HepG2 (cell line): ENCODE measurements at regions not wholly inside any gene's neighbourhood (a gene's known extent, or its start where the extent isn't known, plus 50 kb on each side); places are given as distances from the start of the nearest gene placed in this dataset.

Experiments
- ATAC-seq: fragments of 200-7000 bp; cut with Tn5 transposase; 3 replicates; pipeline ENCODE4 v1.9.1; 2020; ENCODE audit warnings: mild to moderate bottlenecking, moderate library complexity
- BruUV-seq: library from RNA; stranded (reverse); fragments of 400-500 nt; replicated peaks from 2 replicates; lab custom pipeline; 2021; lab: Mats Ljungman, UMichigan
- CTCF ChIA-PET: fragments of 300-600 bp; formaldehyde crosslinking; extraction: SDS; loops from one replicate; lab custom pipeline; 2021; ENCODE audit warnings: low total read pairs, inconsistent platforms, low intra/inter-chr PET ratio; lab: Yijun Ruan, JAX
- POLR2A ChIA-PET: fragments of 350-600 bp; sonication (Branson Sonifier 250); formaldehyde crosslinking; loops from one replicate; lab custom pipeline; 2020; ENCODE audit warnings: antibody characterized with exemption, inconsistent platforms; lab: Yijun Ruan, JAX
- DNase-seq: peaks from one replicate; pipeline ENCODE4 v3.0.0-alpha.2; 2015; ENCODE audit warnings: low spot score
- FAIRE-seq: peaks from 3 replicates; lab custom pipeline; 2011; peaks lifted over from hg19 to GRCh38; lab: Jason Lieb, UNC
- H2AFZ ChIP-seq: one replicate; pipeline ENCODE4 v1.6.1; 2011; ENCODE audit warnings: low read length, inconsistent platforms
- H3K27ac ChIP-seq: fragments of 300-600 bp; 3 replicates; pipeline ENCODE4 v1.8.0; 2011; ENCODE audit warnings: mixed run types, mild to moderate bottlenecking, mixed read lengths, low read length, inconsistent platforms; ENCODE audit not compliant: insufficient read depth; ENCODE audit errors: extremely low read length
- H3K27me3 ChIP-seq, 2 experiments: fragments of 200-600 bp in 1 of 2; 2 replicates in 1 of 2; 3 replicates in 1 of 2; pipeline versions ENCODE4 v1.6.0 to v1.8.0; 2011; ENCODE audit warnings: low read length in 2 of 2, mild to moderate bottlenecking in 2 of 2, moderate library complexity in 2 of 2, inconsistent platforms in 1 of 2; ENCODE audit not compliant: insufficient read depth in 2 of 2, control insufficient read depth in 1 of 2
- H3K36me3 ChIP-seq, 2 experiments: fragments of 200-600 bp in 1 of 2; replicated peaks in 1 of 2; 2 replicates in 1 of 2; 3 replicates in 1 of 2; pipeline versions ENCODE4 v1.5.1 to v1.8.0; 2011; ENCODE audit warnings: low read length in 2 of 2, inconsistent platforms in 1 of 2; ENCODE audit not compliant: insufficient read depth in 2 of 2, control insufficient read depth in 1 of 2
- H3K4me1 ChIP-seq: 2 replicates; pipeline ENCODE4 v1.5.1; 2012; ENCODE audit warnings: low read length, inconsistent platforms; ENCODE audit not compliant: insufficient read depth
- H3K4me2 ChIP-seq: 2 replicates; pipeline ENCODE4 v1.6.0; 2011; ENCODE audit warnings: low read depth, low read length, inconsistent platforms
- H3K4me3 ChIP-seq, 3 experiments: fragments of 200-600 bp in 1 of 3; sonication (generic), shearing (Covaris generic) in 1 of 3; replicated peaks in 1 of 3; 2 replicates each; pipeline ENCODE4 v1.5.1; 2011 to 2016; ENCODE audit warnings: low read length in 3 of 3, inconsistent platforms in 2 of 3, low read depth in 2 of 3, mild to moderate bottlenecking in 2 of 3, control low read depth in 1 of 3, mixed read lengths in 1 of 3; ENCODE audit not compliant: insufficient read depth in 1 of 3
- H3K79me2 ChIP-seq: one replicate; pipeline ENCODE4 v1.6.1; 2011; ENCODE audit warnings: low read length, inconsistent platforms; ENCODE audit not compliant: insufficient read depth
- H3K9ac ChIP-seq: 2 replicates; pipeline ENCODE4 v1.6.0; 2011; ENCODE audit warnings: mild to moderate bottlenecking, low read depth, low read length, inconsistent platforms; ENCODE audit not compliant: insufficient read depth
- H3K9me3 ChIP-seq: 2 replicates; pipeline ENCODE4 v1.5.1; 2012; ENCODE audit warnings: mild to moderate bottlenecking, low read length
- H4K20me1 ChIP-seq: 2 replicates; pipeline ENCODE4 v1.6.0; 2011; ENCODE audit warnings: inconsistent platforms, mild to moderate bottlenecking, low read length, moderate library complexity; ENCODE audit not compliant: insufficient read depth
- BCL3 ChIP-seq: sonication (generic); formaldehyde crosslinking; IDR thresholded peaks from 2 replicates; pipeline ENCODE4 v1.5.1; 2020; ENCODE audit warnings: mild to moderate bottlenecking, missing genetic modification reagents, moderate library complexity
- CBFB ChIP-seq: sonication (generic); formaldehyde crosslinking; IDR thresholded peaks from 2 replicates; pipeline ENCODE4 v1.4.0; 2020; ENCODE audit warnings: missing genetic modification reagents
- CBX1 ChIP-seq: IDR thresholded peaks from one replicate; pipeline ENCODE4 v1.6.1; 2016; ENCODE audit warnings: antibody characterized with exemption, low read depth
- CC2D1A ChIP-seq: sonication (generic); formaldehyde crosslinking; IDR thresholded peaks from 2 replicates; pipeline ENCODE4 v1.8.1; 2023; ENCODE audit warnings: mild to moderate bottlenecking, missing genetic modification reagents
- CENPT ChIP-seq: sonication (generic); formaldehyde crosslinking; IDR thresholded peaks from 2 replicates; pipeline ENCODE4 v1.8.0; 2022; ENCODE audit warnings: low read depth, mild to moderate bottlenecking, moderate library complexity, missing genetic modification reagents
- HDAC1 ChIP-seq: sonication (generic); formaldehyde crosslinking; IDR thresholded peaks from 2 replicates; pipeline ENCODE4 v1.5.1; 2020; ENCODE audit warnings: mild to moderate bottlenecking, missing genetic modification reagents
- MTA3 ChIP-seq: sonication (generic); formaldehyde crosslinking; IDR thresholded peaks from 2 replicates; pipeline ENCODE4 v1.4.0; 2020; ENCODE audit warnings: missing genetic modification reagents
- NR2F2 ChIP-seq: IDR thresholded peaks from 2 replicates; pipeline ENCODE4 v1.6.1; 2012; ENCODE audit warnings: low read depth, inconsistent platforms, borderline replicate concordance
- PATZ1 ChIP-seq: sonication (generic); formaldehyde crosslinking; IDR thresholded peaks from 2 replicates; pipeline ENCODE4 v1.4.0; 2020; ENCODE audit warnings: missing genetic modification reagents
- PREB ChIP-seq: sonication (generic); formaldehyde crosslinking; IDR thresholded peaks from 2 replicates; pipeline ENCODE4 v1.4.0; 2020; ENCODE audit warnings: missing genetic modification reagents
- RELA ChIP-seq: sonication (generic); formaldehyde crosslinking; IDR thresholded peaks from 2 replicates; pipeline ENCODE4 v1.4.0; 2020; ENCODE audit warnings: missing genetic modification reagents
- YY1 ChIP-seq: IDR thresholded peaks from 2 replicates; pipeline ENCODE4 v1.6.1; 2011; ENCODE audit warnings: low read length, low read depth, moderate library complexity, mild to moderate bottlenecking; ENCODE audit not compliant: insufficient read depth, insufficient replicate concordance
- ZEB1 ChIP-seq: IDR thresholded peaks from 2 replicates; pipeline ENCODE4 v1.6.1; 2012; ENCODE audit warnings: mild to moderate bottlenecking, low read depth, inconsistent platforms; ENCODE audit not compliant: insufficient replicate concordance
- ZNF383 ChIP-seq: sonication (generic); formaldehyde crosslinking; IDR thresholded peaks from 2 replicates; pipeline ENCODE4 v1.4.0; 2020; ENCODE audit warnings: missing genetic modification reagents, mild to moderate bottlenecking, borderline replicate concordance
- ZNF619 ChIP-seq: sonication (generic); formaldehyde crosslinking; IDR thresholded peaks from 2 replicates; pipeline ENCODE4 v1.4.0; 2020; ENCODE audit warnings: mild to moderate bottlenecking, missing genetic modification reagents
- ZNF674 ChIP-seq: sonication (generic); formaldehyde crosslinking; IDR thresholded peaks from 2 replicates; pipeline ENCODE4 v1.5.0; 2020; ENCODE audit warnings: low read depth, mild to moderate bottlenecking, missing genetic modification reagents
- ZNF780A ChIP-seq: sonication (generic); formaldehyde crosslinking; IDR thresholded peaks from 2 replicates; pipeline ENCODE4 v1.8.0; 2022; ENCODE audit warnings: mild to moderate bottlenecking, missing genetic modification reagents, moderate library complexity
- WGBS: methylation state at CpG from one replicate; pipeline ENCODE4 v1.1.6; 2017; ENCODE audit warnings: low lambda C conversion rate; 5-methylcytosine and 5-hydroxymethylcytosine counted together
- in situ Hi-C: cut with HindIII; loops from 2 replicates; pipeline ENCODE4 v1.10.0; 2017; ENCODE audit warnings: low pct_unique_long_range_greater_than_20kb; ENCODE audit not compliant: extremely low pct_ligation_motif_present
- intact Hi-C: fragments of 100-400 bp; cut with micrococcal nuclease; formaldehyde crosslinking; loops from one replicate; pipeline ENCODE4 v1.10.0; 2022; ENCODE audit not compliant: unreplicated experiment

GRCh38 chr5:28370896-28371295 lies 1332.5 kb upstream of the CDH9 start:
- no peaks in the 10 kb centered on the region for H3K36me3 ChIP-seq
- no peak overlapping the region for H3K27ac ChIP-seq
- no TSS peak for BruUV-seq
- no peak for FAIRE-seq
- POLR2A ChIA-PET = no interaction called here
- H2AFZ ChIP-seq = no peak overlapping the region
- H3K4me1 ChIP-seq = no peaks in the 10 kb centered on the region
- 11% methylated on average over 3 of the region's 3 CpGs for WGBS
- ATAC-seq = no peak
- TF ChIP-seq ZNF383 (CRISPR knock-in tag) (no peak), YY1 (no peak), ZEB1 (no peak), RELA (CRISPR knock-in tag) (no peak), CBX1 (no peak)
- in situ Hi-C loops = no loop called here
- H3K4me3 ChIP-seq = no peak overlapping the region
- H4K20me1 ChIP-seq = no peaks in the 10 kb centered on the region
- no peaks in the 10 kb centered on the region for H3K27me3 ChIP-seq
- H3K79me2 ChIP-seq = no peaks in the 10 kb centered on the region
- intact Hi-C loops = no loop called here
- CTCF ChIA-PET = no interaction called here
- H3K4me2 ChIP-seq = no peak overlapping the region
- H3K9me3 ChIP-seq = no peaks in the 10 kb centered on the region
- H3K9ac ChIP-seq = no peak overlapping the region
- no peak for DNase-seq

- in situ Hi-C loops = no loop called here
- intact Hi-C loops = no loop called here
- no peaks in the 10 kb centered on the region for H3K36me3 ChIP-seq
- H3K27me3 ChIP-seq = no peaks in the 10 kb centered on the region
- no peaks in the 10 kb centered on the region for H3K9me3 ChIP-seq
- no peaks in the 10 kb centered on the region for H3K4me1 ChIP-seq
- no TSS peak for BruUV-seq
- H3K9ac ChIP-seq = no peak overlapping the region
- H3K4me2 ChIP-seq = no peak overlapping the region
- no peak overlapping the region for H2AFZ ChIP-seq
- 0% methylated on average over 2 of the region's 2 CpGs for WGBS
- FAIRE-seq (no peak), DNase-seq (no peak), ATAC-seq (no peak)
- POLR2A ChIA-PET = no interaction called here
- H3K27ac ChIP-seq = no peak overlapping the region
- no peaks in the 10 kb centered on the region for H4K20me1 ChIP-seq
- CTCF ChIA-PET = no interaction called here
- no peaks in the 10 kb centered on the region for H3K79me2 ChIP-seq
- H3K4me3 ChIP-seq = no peak overlapping the region
- no peak for TF ChIP-seq ZNF383 (CRISPR knock-in tag)
- no peak for TF ChIP-seq BCL3
- no peak for TF ChIP-seq ZNF780A (CRISPR knock-in tag)
- TF ChIP-seq CC2D1A (CRISPR knock-in tag) = no peak
- no peak for TF ChIP-seq CBFB (CRISPR knock-in tag)
- TF ChIP-seq PREB (CRISPR knock-in tag) = no peak
- no peak for TF ChIP-seq ZNF674 (CRISPR knock-in tag)
- no peak for TF ChIP-seq ZNF619 (CRISPR knock-in tag)
- no peak for TF ChIP-seq PATZ1 (CRISPR knock-in tag)
- no peak for TF ChIP-seq MTA3 (CRISPR knock-in tag)
- TF ChIP-seq CENPT (CRISPR knock-in tag) = no peak
- TF ChIP-seq HDAC1 (CRISPR knock-in tag) = no peak
- no peak for TF ChIP-seq NR2F2
These were observed 1331.0 kb upstream of the CDH9 start for GRCh38 chr5:28369418-28369817.
